ENCODE measurements at regions not wholly inside any gene's neighbourhood (a gene's known extent, or its start where the extent isn't known, plus 50 kb on each side); places are given as distances from the start of the nearest gene placed in this dataset.

DNA sequence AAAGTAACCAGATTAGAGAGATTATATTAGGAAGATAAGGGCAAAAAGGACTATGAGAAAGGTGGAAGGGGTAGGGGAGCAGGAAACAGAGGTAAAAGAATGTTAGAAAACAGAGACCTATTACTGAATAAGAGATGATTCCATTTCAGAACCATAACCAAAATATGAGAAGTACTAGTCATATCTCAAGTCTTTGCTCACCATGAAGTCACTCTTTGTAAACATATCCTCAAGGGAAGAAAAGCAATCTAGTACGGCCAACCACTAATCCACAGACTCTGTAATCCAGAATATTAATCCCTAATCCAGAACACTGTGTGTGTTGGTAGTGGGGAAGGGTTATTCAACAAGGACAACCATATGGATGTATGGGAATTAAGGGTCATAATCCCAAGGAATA lies 92.0 kb downstream of the CDCA7 start:
- Histone ChIP-seq H3K36me3 (ENCODE audit: control insufficient read depth, insufficient read depth, low read length) (no peaks in the 10 kb centered on the region), H3K27ac (ENCODE audit: low read depth, low read length, severe bottlenecking) (no peak overlapping the region), H3K9me3 (ENCODE audit: control insufficient read depth, low read length) (no peaks in the 10 kb centered on the region), H3K4me3 (ENCODE audit: extremely low read depth, insufficient read depth, low read length, poor library complexity, severe bottlenecking) (no peak overlapping the region), H3K4me1 (ENCODE audit: control insufficient read depth, insufficient read depth, low read length, poor library complexity, severe bottlenecking) (no peaks in the 10 kb centered on the region)
- WGBS, 2 experiments (ENCODE audit: insufficient coverage in 2 of 2): no CpG with 5 or more reads among the region's 1 CpG

GRCh38 chr2:173448938-173449471 lies 94.3 kb downstream of the CDCA7 start:
- no peak overlapping the region for H3K4me3 ChIP-seq (ENCODE audit: extremely low read depth, insufficient read depth, low read length, poor library complexity, severe bottlenecking)
- H3K36me3 ChIP-seq (ENCODE audit: control insufficient read depth, insufficient read depth, low read length): no peaks in the 10 kb centered on the region
- no peak overlapping the region for H3K27ac ChIP-seq (ENCODE audit: low read depth, low read length, severe bottlenecking)
- 47 to 58% methylated on average over 13 of the region's 17 CpGs for WGBS, 2 experiments (ENCODE audit: insufficient coverage in 2 of 2)
- H3K4me1 ChIP-seq (ENCODE audit: control insufficient read depth, insufficient read depth, low read length, poor library complexity, severe bottlenecking): no peaks in the 10 kb centered on the region
- no peaks in the 10 kb centered on the region for H3K9me3 ChIP-seq (ENCODE audit: control insufficient read depth, low read length)

DNA sequence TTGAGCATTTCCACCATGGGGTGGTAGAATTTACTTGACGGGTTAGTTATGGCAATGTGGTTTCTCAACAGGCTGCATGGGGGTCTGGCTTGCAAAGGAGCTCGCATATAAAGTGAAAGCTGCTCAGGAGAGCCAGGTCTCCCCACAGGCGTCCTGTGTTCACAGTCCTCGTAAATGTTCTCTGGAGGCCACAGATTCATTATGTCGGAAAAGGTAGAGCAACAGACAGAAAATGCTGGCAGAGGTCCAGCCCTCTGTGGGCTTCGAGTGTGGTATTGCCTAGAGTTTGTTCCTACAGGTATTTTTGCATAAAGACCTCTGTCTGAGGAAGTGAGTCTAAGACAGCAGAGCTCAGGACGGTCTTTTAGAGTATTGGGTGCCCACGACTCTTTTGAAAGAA lies 96.4 kb downstream of the CDCA7 start:
- WGBS, 2 experiments (ENCODE audit: insufficient coverage in 2 of 2): 83 to 95% methylated on average over 5 to 7 of the region's 8 CpGs
- H3K4me3 ChIP-seq (ENCODE audit: extremely low read depth, insufficient read depth, low read length, poor library complexity, severe bottlenecking): no peak overlapping the region
- H3K9me3 ChIP-seq (ENCODE audit: control insufficient read depth, low read length): no peaks in the 10 kb centered on the region
- no peak overlapping the region for H3K27ac ChIP-seq (ENCODE audit: low read depth, low read length, severe bottlenecking)
- no peaks in the 10 kb centered on the region for H3K36me3 ChIP-seq (ENCODE audit: control insufficient read depth, insufficient read depth, low read length)
- H3K4me1 ChIP-seq (ENCODE audit: control insufficient read depth, insufficient read depth, low read length, poor library complexity, severe bottlenecking): no peaks in the 10 kb centered on the region

- 98 to 100% methylated on average over 2 to 4 of the region's 4 CpGs for WGBS, 2 experiments (ENCODE audit: insufficient coverage in 2 of 2)
- no peak overlapping the region for H3K27ac ChIP-seq (ENCODE audit: low read depth, low read length, severe bottlenecking)
- H3K4me3 ChIP-seq (ENCODE audit: extremely low read depth, insufficient read depth, low read length, poor library complexity, severe bottlenecking): no peak overlapping the region
- no peaks in the 10 kb centered on the region for H3K4me1 ChIP-seq (ENCODE audit: control insufficient read depth, insufficient read depth, low read length, poor library complexity, severe bottlenecking)
- no peaks in the 10 kb centered on the region for H3K9me3 ChIP-seq (ENCODE audit: control insufficient read depth, low read length)
- no peaks in the 10 kb centered on the region for H3K36me3 ChIP-seq (ENCODE audit: control insufficient read depth, insufficient read depth, low read length)
Measured at GRCh38 chr2:173451941-173452340, 97.3 kb downstream of the CDCA7 start.

- 85 to 87% methylated on average over 3 to 7 of the region's 8 CpGs for whole genome bisulfite sequencing, 2 experiments (ENCODE audit: insufficient coverage in 2 of 2)
- Histone ChIP-seq H3K27ac (ENCODE audit: low read depth, low read length, severe bottlenecking) (no peak overlapping the region), H3K4me1 (ENCODE audit: control insufficient read depth, insufficient read depth, low read length, poor library complexity, severe bottlenecking) (no peaks in the 10 kb centered on the region), H3K4me3 (ENCODE audit: extremely low read depth, insufficient read depth, low read length, poor library complexity, severe bottlenecking) (no peak overlapping the region), H3K9me3 (ENCODE audit: control insufficient read depth, low read length) (no peaks in the 10 kb centered on the region), H3K36me3 (ENCODE audit: control insufficient read depth, insufficient read depth, low read length) (no peaks in the 10 kb centered on the region)
Measured at GRCh38 chr2:173452416-173452815, 97.7 kb downstream of the CDCA7 start.

DNA sequence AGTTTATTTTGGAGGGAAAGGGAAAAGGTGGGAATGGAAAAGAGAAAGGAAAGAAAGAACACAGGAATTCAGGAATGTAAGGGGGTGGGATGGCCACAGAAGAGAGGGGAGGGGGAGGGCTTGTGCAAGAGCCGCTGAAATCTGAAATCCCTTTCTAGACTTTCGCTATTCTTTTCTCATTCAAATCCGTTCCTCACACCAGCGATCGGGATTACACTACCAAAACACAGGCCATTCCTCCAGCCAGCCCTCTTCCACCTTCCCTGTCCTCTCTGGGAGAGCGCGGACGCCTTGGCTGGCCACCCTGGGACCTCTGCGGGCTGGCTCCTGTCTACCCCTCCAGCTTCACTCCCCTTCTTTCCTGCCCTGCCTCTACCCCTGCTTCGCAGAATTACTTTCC lies 102.3 kb downstream of the CDCA7 start:
- H3K4me1 ChIP-seq (ENCODE audit: control insufficient read depth, insufficient read depth, low read length, poor library complexity, severe bottlenecking): no peaks in the 10 kb centered on the region
- 61 to 71% methylated on average over 9 to 10 of the region's 10 CpGs for WGBS, 2 experiments (ENCODE audit: insufficient coverage in 2 of 2)
- H3K36me3 ChIP-seq (ENCODE audit: control insufficient read depth, insufficient read depth, low read length): no peaks in the 10 kb centered on the region
- H3K27ac ChIP-seq (ENCODE audit: low read depth, low read length, severe bottlenecking): no peak overlapping the region
- no peaks in the 10 kb centered on the region for H3K9me3 ChIP-seq (ENCODE audit: control insufficient read depth, low read length)
- H3K4me3 ChIP-seq (ENCODE audit: extremely low read depth, insufficient read depth, low read length, poor library complexity, severe bottlenecking): no peak overlapping the region

DNA sequence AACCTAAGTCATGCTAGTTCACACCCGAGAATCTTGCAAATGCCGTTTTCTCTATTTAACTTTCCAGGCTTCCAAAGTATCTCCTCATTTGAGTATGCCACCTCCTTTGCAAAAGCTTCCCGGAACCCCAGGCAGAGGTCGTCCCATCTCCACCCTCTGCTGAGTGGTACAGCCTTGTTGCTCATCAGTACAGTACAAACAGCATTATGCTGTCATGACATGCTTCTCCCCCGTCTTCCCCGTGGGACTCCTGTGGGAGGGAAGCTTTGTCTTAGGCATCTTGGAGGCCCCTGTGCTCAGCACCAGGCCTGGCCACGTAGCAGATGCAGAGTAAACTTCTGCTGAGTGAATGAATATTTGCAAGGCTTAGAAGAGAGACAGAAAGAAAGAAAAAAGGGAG lies 102.7 kb downstream of the CDCA7 start:
- Histone ChIP-seq H3K9me3 (ENCODE audit: control insufficient read depth, low read length) (no peaks in the 10 kb centered on the region), H3K27ac (ENCODE audit: low read depth, low read length, severe bottlenecking) (no peak overlapping the region), H3K4me1 (ENCODE audit: control insufficient read depth, insufficient read depth, low read length, poor library complexity, severe bottlenecking) (no peaks in the 10 kb centered on the region), H3K4me3 (ENCODE audit: extremely low read depth, insufficient read depth, low read length, poor library complexity, severe bottlenecking) (no peak overlapping the region), H3K36me3 (ENCODE audit: control insufficient read depth, insufficient read depth, low read length) (no peaks in the 10 kb centered on the region)
- 76 to 80% methylated on average over 7 of the region's 7 CpGs for WGBS, 2 experiments (ENCODE audit: insufficient coverage in 2 of 2)

- no peaks in the 10 kb centered on the region for H3K36me3 ChIP-seq (ENCODE audit: control insufficient read depth, insufficient read depth, low read length)
- H3K4me1 ChIP-seq (ENCODE audit: control insufficient read depth, insufficient read depth, low read length, poor library complexity, severe bottlenecking): no peaks in the 10 kb centered on the region
- 78 to 84% methylated on average over 3 to 6 of the region's 8 CpGs for WGBS, 2 experiments (ENCODE audit: insufficient coverage in 2 of 2)
- no peak overlapping the region for H3K4me3 ChIP-seq (ENCODE audit: extremely low read depth, insufficient read depth, low read length, poor library complexity, severe bottlenecking)
- no peaks in the 10 kb centered on the region for H3K9me3 ChIP-seq (ENCODE audit: control insufficient read depth, low read length)
- H3K27ac ChIP-seq (ENCODE audit: low read depth, low read length, severe bottlenecking): no peak overlapping the region
Measured at GRCh38 chr2:173458991-173459780, 104.5 kb downstream of the CDCA7 start.

GRCh38 chr2:173462892-173463840 lies 108.5 kb downstream of the CDCA7 start:
- no peak overlapping the region for H3K27ac ChIP-seq (ENCODE audit: low read depth, low read length, severe bottlenecking)
- WGBS, 2 experiments (ENCODE audit: insufficient coverage in 2 of 2): 81 to 84% methylated on average over 11 to 13 of the region's 14 CpGs
- H3K9me3 ChIP-seq (ENCODE audit: control insufficient read depth, low read length): no peaks in the 10 kb centered on the region
- H3K4me1 ChIP-seq (ENCODE audit: control insufficient read depth, insufficient read depth, low read length, poor library complexity, severe bottlenecking): no peaks in the 10 kb centered on the region
- no peaks in the 10 kb centered on the region for H3K36me3 ChIP-seq (ENCODE audit: control insufficient read depth, insufficient read depth, low read length)
- no peak overlapping the region for H3K4me3 ChIP-seq (ENCODE audit: extremely low read depth, insufficient read depth, low read length, poor library complexity, severe bottlenecking)

- H3K9me3 ChIP-seq (ENCODE audit: control insufficient read depth, low read length): no peaks in the 10 kb centered on the region
- WGBS, 2 experiments (ENCODE audit: insufficient coverage in 2 of 2): 80 to 95% methylated on average over 1 to 3 of the region's 6 CpGs
- no peaks in the 10 kb centered on the region for H3K4me1 ChIP-seq (ENCODE audit: control insufficient read depth, insufficient read depth, low read length, poor library complexity, severe bottlenecking)
- no peaks in the 10 kb centered on the region for H3K36me3 ChIP-seq (ENCODE audit: control insufficient read depth, insufficient read depth, low read length)
- H3K27ac ChIP-seq (ENCODE audit: low read depth, low read length, severe bottlenecking): no peak overlapping the region
- no peak overlapping the region for H3K4me3 ChIP-seq (ENCODE audit: extremely low read depth, insufficient read depth, low read length, poor library complexity, severe bottlenecking)
Measured at GRCh38 chr2:173463846-173464245, 109.2 kb downstream of the CDCA7 start.
